Endothelial cell (in vitro differentiated cells): ENCODE measurements at regions not wholly inside any gene's neighbourhood (a gene's known extent, or its start where the extent isn't known, plus 50 kb on each side); places are given as distances from the start of the nearest gene placed in this dataset.

Experiments used
- DNase-seq: peaks from one replicate; pipeline ENCODE4 v3.0.0; 2021; ENCODE audit warnings: low spot score
- H3K27ac Mint-ChIP-seq: one replicate; pipeline ENCODE4 v1.8.0; 2021; ENCODE audit warnings: mixed read lengths, inconsistent platforms; ENCODE audit not compliant: unreplicated experiment
- H3K27me3 Mint-ChIP-seq: one replicate; pipeline ENCODE4 v1.8.0; 2021; ENCODE audit warnings: mild to moderate bottlenecking, moderate library complexity, mixed read lengths, inconsistent platforms; ENCODE audit not compliant: unreplicated experiment
- H3K36me3 Mint-ChIP-seq: one replicate; pipeline ENCODE4 v1.8.0; 2021; ENCODE audit warnings: mild to moderate bottlenecking, low read depth, mixed read lengths, inconsistent platforms; ENCODE audit not compliant: unreplicated experiment
- H3K4me1 Mint-ChIP-seq: one replicate; pipeline ENCODE4 v1.8.0; 2021; ENCODE audit warnings: mild to moderate bottlenecking, mixed read lengths, inconsistent platforms; ENCODE audit not compliant: unreplicated experiment
- H3K4me3 Mint-ChIP-seq: one replicate; pipeline ENCODE4 v1.8.0; 2021; ENCODE audit warnings: mild to moderate bottlenecking, mixed read lengths, inconsistent platforms; ENCODE audit not compliant: unreplicated experiment
- H3K9me3 Mint-ChIP-seq: one replicate; pipeline ENCODE4 v1.8.0; 2021; ENCODE audit warnings: mixed read lengths, inconsistent platforms; ENCODE audit not compliant: unreplicated experiment
- TF ChIP-seq, protein P1 (sequence below): fragments of 200-600 bp; sonication (generic); IDR thresholded peaks from one replicate; pipeline ENCODE4 v1.5.0; 2021; ENCODE audit warnings: antibody characterized with exemption; ENCODE audit not compliant: unreplicated experiment

- no peaks in the 10 kb centered on the region for H3K27me3 Mint-ChIP-seq
- no peak for DNase-seq
- no peak overlapping the region for H3K27ac Mint-ChIP-seq
- H3K4me1 Mint-ChIP-seq = no peaks in the 10 kb centered on the region
- no peaks in the 10 kb centered on the region for H3K36me3 Mint-ChIP-seq
- H3K9me3 Mint-ChIP-seq = no peaks in the 10 kb centered on the region
- TF ChIP-seq, protein P1, sequence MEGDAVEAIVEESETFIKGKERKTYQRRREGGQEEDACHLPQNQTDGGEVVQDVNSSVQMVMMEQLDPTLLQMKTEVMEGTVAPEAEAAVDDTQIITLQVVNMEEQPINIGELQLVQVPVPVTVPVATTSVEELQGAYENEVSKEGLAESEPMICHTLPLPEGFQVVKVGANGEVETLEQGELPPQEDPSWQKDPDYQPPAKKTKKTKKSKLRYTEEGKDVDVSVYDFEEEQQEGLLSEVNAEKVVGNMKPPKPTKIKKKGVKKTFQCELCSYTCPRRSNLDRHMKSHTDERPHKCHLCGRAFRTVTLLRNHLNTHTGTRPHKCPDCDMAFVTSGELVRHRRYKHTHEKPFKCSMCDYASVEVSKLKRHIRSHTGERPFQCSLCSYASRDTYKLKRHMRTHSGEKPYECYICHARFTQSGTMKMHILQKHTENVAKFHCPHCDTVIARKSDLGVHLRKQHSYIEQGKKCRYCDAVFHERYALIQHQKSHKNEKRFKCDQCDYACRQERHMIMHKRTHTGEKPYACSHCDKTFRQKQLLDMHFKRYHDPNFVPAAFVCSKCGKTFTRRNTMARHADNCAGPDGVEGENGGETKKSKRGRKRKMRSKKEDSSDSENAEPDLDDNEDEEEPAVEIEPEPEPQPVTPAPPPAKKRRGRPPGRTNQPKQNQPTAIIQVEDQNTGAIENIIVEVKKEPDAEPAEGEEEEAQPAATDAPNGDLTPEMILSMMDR = no peak
- no peak overlapping the region for H3K4me3 Mint-ChIP-seq
Observed at GRCh38 chr1:185397183-185397582, 80.1 kb upstream of the IVNS1ABP start.

DNA sequence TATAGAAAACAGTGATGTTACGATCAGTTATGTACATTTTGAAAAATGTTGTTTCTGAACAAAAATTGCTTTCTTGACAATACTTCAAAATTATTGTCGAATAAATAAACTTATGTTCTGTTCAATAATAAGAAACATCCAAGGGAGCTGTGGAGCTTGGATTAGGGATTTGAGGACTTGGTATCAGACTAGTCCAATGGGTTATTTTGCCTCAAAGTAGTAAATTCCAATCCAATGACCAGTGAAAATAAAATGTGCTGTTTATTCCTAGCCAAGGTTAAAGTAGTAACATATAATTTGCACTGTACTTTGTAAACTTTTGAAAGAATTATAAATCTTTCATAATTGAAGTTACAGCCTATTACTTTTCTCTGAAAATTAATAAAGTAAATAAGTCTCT, 79.1 kb upstream of the IVNS1ABP start:
- no peak overlapping the region for H3K27ac Mint-ChIP-seq
- no peaks in the 10 kb centered on the region for H3K27me3 Mint-ChIP-seq
- no peaks in the 10 kb centered on the region for H3K4me1 Mint-ChIP-seq
- DNase-seq = no peak
- H3K36me3 Mint-ChIP-seq = no peaks in the 10 kb centered on the region
- TF ChIP-seq, protein P1 = no peak
- H3K9me3 Mint-ChIP-seq = no peaks in the 10 kb centered on the region
- no peak overlapping the region for H3K4me3 Mint-ChIP-seq

DNA sequence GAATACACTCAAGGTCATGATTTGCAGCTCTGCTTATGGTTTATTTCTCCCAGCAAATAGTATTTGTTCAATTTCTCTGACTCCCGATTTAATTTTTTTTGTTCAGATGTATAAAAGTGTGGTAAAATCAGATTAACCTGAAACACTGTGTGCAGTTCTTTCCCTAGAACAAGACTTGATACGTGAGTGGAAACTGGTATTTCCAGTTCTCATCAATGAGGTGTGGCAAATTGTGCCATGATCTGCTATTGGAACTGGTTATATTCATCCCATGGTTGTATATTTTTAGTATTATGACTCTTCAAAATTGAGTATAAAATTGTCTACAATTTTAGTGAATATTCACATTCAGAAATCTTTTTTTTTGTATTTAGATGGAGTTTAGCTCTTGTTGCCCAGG, 76.8 kb upstream of the IVNS1ABP start:
- Mint-ChIP-seq H3K4me1 (no peaks in the 10 kb centered on the region), H3K27me3 (no peaks in the 10 kb centered on the region), H3K9me3 (no peaks in the 10 kb centered on the region), H3K27ac (no peak overlapping the region), H3K4me3 (no peak overlapping the region), H3K36me3 (no peaks in the 10 kb centered on the region)
- TF ChIP-seq, protein P1 = no peak
- DNase-seq = no peak

DNA sequence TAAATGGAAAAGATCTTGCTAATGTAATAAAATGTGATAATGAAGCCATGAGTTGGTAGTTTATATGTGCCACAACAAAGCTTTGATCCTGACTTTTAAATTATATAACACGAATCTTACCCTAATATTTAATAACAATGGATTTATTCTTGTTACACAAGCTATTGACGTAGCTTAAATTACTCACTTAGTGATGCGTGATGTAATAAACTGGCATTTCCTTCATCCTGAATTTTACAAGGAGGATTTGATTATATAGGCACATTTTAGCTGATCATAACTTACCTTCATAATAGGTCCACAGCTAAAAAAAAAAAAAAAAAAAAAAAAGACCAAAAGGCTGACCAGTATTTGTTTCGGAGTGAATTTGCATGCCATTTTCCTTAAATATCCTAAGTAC, 76.2 kb upstream of the IVNS1ABP start:
- TF ChIP-seq, protein P1 = no peak
- no peak for DNase-seq
- H3K27ac Mint-ChIP-seq = no peak overlapping the region
- H3K4me3 Mint-ChIP-seq = no peak overlapping the region
- H3K9me3 Mint-ChIP-seq = no peaks in the 10 kb centered on the region
- H3K36me3 Mint-ChIP-seq = no peaks in the 10 kb centered on the region
- no peaks in the 10 kb centered on the region for H3K27me3 Mint-ChIP-seq
- H3K4me1 Mint-ChIP-seq = no peaks in the 10 kb centered on the region

DNA sequence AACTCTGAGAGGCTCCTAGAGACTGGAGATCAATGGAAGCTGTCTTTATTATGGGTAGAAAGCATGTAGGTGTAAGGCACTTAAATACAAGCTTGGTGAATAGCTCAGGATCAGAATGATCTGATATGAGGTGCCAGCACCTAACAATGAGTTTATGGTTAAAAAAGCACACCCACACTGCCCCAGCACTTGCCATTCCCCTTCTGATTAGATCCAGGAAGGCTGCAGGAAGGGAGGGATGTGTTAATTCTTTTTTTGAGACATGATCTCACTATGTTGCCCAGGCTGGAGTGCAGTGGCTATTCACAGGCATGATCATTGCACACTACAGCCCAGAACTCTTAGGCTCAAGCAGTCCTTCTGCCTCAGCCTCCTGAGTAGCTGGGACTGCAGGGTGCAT, 71.8 kb upstream of the IVNS1ABP start:
- Mint-ChIP-seq H3K27ac (no peak overlapping the region), H3K36me3 (no peaks in the 10 kb centered on the region), H3K4me3 (no peak overlapping the region), H3K9me3 (peaks cover 4% of the 10 kb centered on the region), H3K4me1 (no peaks in the 10 kb centered on the region), H3K27me3 (no peaks in the 10 kb centered on the region)
- DNase-seq = no peak
- TF ChIP-seq, protein P1 = no peak
